ENCODE measurements at regions not wholly inside any gene's neighbourhood (a gene's known extent, or its start where the extent isn't known, plus 50 kb on each side); places are given as distances from the start of the nearest gene placed in this dataset.

DNA sequence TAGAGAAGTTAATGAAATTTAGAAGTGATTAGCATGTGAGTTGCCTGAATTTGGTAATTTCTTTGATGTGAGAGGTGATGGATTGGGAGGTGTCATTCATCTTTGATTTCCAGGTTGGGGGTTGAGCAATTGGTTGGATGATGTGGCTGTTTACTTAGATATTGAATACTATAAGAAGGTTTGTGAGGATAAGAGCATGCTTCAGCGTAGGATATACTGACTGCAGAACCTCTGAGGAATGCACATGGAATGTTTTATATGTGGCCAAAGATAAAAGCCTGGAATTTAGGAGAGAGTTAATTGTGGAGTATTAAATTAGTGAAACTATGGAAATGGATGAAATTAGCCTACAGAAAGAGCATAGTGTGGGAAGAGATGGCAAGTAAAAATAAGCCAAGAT, 165.4 kb upstream of the MAD2L1 start:
- no peak for TF ChIP-seq POLR2A (IDR thresholded peaks at IDR 0.05)
- TF ChIP-seq, protein P1, sequence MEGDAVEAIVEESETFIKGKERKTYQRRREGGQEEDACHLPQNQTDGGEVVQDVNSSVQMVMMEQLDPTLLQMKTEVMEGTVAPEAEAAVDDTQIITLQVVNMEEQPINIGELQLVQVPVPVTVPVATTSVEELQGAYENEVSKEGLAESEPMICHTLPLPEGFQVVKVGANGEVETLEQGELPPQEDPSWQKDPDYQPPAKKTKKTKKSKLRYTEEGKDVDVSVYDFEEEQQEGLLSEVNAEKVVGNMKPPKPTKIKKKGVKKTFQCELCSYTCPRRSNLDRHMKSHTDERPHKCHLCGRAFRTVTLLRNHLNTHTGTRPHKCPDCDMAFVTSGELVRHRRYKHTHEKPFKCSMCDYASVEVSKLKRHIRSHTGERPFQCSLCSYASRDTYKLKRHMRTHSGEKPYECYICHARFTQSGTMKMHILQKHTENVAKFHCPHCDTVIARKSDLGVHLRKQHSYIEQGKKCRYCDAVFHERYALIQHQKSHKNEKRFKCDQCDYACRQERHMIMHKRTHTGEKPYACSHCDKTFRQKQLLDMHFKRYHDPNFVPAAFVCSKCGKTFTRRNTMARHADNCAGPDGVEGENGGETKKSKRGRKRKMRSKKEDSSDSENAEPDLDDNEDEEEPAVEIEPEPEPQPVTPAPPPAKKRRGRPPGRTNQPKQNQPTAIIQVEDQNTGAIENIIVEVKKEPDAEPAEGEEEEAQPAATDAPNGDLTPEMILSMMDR (IDR thresholded peaks at IDR 0.05), result no peak
- intact Hi-C loops (cut with DNase I), result no loop called here
- 0 to 41% methylated on average over 1 of the region's 1 CpG for WGBS, 2 donors

DNA sequence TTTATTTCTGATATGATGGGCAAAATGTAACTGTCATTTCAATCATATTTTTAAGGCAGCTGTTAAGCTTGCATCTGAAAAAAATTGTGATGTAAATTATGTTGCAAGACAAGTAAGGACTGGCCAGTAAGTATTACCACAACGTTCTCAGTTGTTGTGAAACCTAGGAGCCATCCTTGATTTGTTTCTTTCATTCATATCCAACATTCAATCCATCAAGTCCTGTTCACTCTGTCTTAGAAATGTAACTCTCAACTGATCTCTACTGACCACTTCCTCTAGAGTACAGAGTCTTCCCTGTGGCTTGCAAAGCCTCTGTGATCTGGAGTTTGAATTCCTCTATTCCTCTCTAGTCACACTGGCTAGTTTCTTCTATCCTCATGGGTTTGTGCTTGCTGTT, 161.4 kb upstream of the MAD2L1 start:
- Histone ChIP-seq H3K4me3 (no peak overlapping the region), H3K4me1 (peaks cover 5% of the 10 kb centered on the region), H3K9me3 (no peaks in the 10 kb centered on the region), H3K27ac (no peak overlapping the region), H3K27me3 (no peaks in the 10 kb centered on the region), H3K36me3 (replicated peaks in 1 of 2; ENCODE audit: insufficient read depth in 1 of 2, low read depth in 2 of 2) (no peaks in the 10 kb centered on the region)
- 42 to 43% methylated on average over 1 of the region's 1 CpG for WGBS, 2 donors
- ATAC-seq (no peak), DNase-seq (no peak)
- TF ChIP-seq, protein P1 (IDR thresholded peaks at IDR 0.05), result no peak
- TF ChIP-seq POLR2A (IDR thresholded peaks at IDR 0.05), result no peak
- intact Hi-C loops (cut with DNase I), result no loop called here

More for the DNA sequence above, 165.4 kb upstream of the MAD2L1 start:
- Histone ChIP-seq H3K27ac (no peak overlapping the region), H3K9me3 (no peaks in the 10 kb centered on the region), H3K36me3 (replicated peaks in 1 of 2; ENCODE audit: insufficient read depth in 1 of 2, low read depth in 2 of 2) (no peaks in the 10 kb centered on the region), H3K27me3 (no peaks in the 10 kb centered on the region), H3K4me1 (peaks cover 5% of the 10 kb centered on the region), H3K4me3 (no peak overlapping the region)
- no peak for ATAC-seq
- DNase-seq, result no peak

DNA sequence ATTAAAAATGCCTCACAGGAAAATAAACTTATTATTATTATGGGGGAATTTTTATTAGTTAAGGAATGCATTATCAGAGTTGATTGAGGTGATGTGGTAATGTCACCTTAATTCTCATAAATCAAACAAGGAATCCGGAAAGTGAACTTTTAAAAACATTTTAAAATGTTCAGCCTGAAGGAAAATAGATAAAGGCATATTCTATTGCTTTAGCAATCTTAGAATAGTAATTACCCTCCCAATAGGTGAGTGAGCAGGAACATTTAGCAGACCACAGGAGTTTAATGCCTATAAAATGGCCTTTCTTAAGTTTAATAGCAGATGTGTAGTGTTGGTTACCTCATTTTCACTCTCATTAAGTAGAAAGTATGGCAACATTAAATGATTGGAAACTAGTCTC, 160.9 kb upstream of the MAD2L1 start:
- peaks cover 5% of the 10 kb centered on the region for H3K4me1 ChIP-seq
- 42 to 57% methylated on average over 1 of the region's 1 CpG for WGBS, 2 donors
- H3K4me3 ChIP-seq, result no peak overlapping the region
- ATAC-seq (no peak), DNase-seq (no peak)
- no peaks in the 10 kb centered on the region for H3K9me3 ChIP-seq
- H3K36me3 ChIP-seq (replicated peaks in 1 of 2; ENCODE audit: insufficient read depth in 1 of 2, low read depth in 2 of 2), result no peaks in the 10 kb centered on the region
- no peaks in the 10 kb centered on the region for H3K27me3 ChIP-seq
- intact Hi-C loops (cut with DNase I), result no loop called here
- TF ChIP-seq, protein P1 (IDR thresholded peaks at IDR 0.05), result no peak
- TF ChIP-seq POLR2A (IDR thresholded peaks at IDR 0.05), result no peak
- no peak overlapping the region for H3K27ac ChIP-seq

DNA sequence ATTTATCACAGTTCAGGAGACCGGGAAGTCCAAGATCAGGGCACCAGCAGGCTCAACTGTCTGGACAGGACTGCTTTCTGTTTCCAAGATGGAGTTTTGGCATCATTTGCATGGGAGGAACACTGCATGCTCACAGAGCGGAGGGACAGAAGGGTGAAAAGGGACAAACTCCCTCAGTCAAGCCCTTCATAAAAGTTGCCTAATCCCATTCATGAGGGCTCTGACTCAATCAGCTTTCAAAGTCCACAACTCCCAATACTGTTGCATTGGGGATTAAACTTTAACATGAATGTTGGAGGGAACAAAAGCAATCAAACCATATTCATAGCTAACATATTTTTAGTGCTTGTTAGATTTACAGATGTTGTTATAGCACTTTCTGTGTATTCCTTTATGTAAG, 158.9 kb upstream of the MAD2L1 start:
- 87 to 94% methylated on average over 2 of the region's 2 CpGs for WGBS, 2 donors
- DNase-seq (no peak), ATAC-seq (no peak)
- no peak overlapping the region for H3K4me3 ChIP-seq
- intact Hi-C loops (cut with DNase I), result no loop called here
- no peaks in the 10 kb centered on the region for H3K9me3 ChIP-seq
- H3K4me1 ChIP-seq, result peaks cover 5% of the 10 kb centered on the region
- H3K27ac ChIP-seq, result no peak overlapping the region
- TF ChIP-seq, protein P1 (IDR thresholded peaks at IDR 0.05), result no peak
- no peak for TF ChIP-seq POLR2A (IDR thresholded peaks at IDR 0.05)
- no peaks in the 10 kb centered on the region for H3K27me3 ChIP-seq
- no peaks in the 10 kb centered on the region for H3K36me3 ChIP-seq (replicated peaks in 1 of 2; ENCODE audit: insufficient read depth in 1 of 2, low read depth in 2 of 2)

DNA sequence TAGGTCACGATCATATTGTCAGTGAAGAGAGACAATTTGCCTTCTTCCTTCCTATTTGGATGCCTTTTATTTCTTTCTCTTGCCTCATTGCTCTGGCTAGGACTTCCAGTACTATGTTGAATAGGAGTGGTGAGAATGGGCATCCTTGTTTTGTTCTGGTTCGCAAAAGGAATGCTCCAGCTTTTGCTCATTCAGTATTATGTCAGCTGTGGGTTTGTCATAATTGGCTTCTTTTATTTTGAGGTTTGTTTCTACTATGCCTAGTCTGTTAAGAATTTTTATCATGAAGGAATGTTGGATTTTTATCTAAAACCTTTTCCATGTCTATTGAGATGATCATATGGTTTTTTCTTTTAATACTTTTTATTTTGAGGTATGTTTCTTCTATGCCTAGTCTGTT, 152.3 kb upstream of the MAD2L1 start:
- intact Hi-C loops (cut with DNase I), result no loop called here
- Histone ChIP-seq H3K4me3 (no peak overlapping the region), H3K9me3 (no peaks in the 10 kb centered on the region), H3K27ac (no peak overlapping the region), H3K36me3 (replicated peaks in 1 of 2; ENCODE audit: insufficient read depth in 1 of 2, low read depth in 2 of 2) (no peaks in the 10 kb centered on the region), H3K4me1 (no peaks in the 10 kb centered on the region), H3K27me3 (no peaks in the 10 kb centered on the region)
- no peak for TF ChIP-seq POLR2A (IDR thresholded peaks at IDR 0.05)
- no peak for ATAC-seq
- 72 to 88% methylated on average over 2 of the region's 2 CpGs for WGBS, 2 donors
- no peak for DNase-seq
